NOMO-1 treated with dmso at 0.1 percent for 144 hours (cell line): ENCODE measurements at regions not wholly inside any gene's neighbourhood (a gene's known extent, or its start where the extent isn't known, plus 50 kb on each side); places are given as distances from the start of the nearest gene placed in this dataset.
"Not testable (repeated sequence)": the region's sequence is repeated elsewhere in the genome, so short reads cannot be mapped to it uniquely, and the experiment has no call there.

Experiments
- DNase-seq: peaks from one replicate; lab custom pipeline; 2025; ENCODE audit not compliant: unreplicated experiment; lab: John Stamatoyannopoulos, UW

DNA sequence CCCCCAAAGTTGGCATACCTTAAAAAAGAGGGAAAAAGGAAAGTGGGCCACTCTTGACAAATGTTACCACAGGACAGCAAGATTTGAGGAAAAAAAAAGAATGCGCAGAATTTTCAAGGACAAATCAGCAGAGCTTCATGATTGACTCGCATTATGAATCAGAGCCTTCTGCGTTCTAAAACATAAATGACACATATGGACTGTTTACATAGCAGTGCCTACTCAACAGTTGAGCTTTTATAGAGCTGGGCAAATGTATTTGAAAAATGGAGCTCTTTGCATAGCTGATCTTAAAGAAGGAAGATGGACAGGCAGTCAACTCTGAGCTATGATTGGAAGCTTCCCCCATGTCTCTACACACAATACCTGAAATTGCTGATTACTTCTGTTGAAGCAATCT lies 213.2 kb upstream of the NT5E start:
- DNase-seq: no peak

DNA sequence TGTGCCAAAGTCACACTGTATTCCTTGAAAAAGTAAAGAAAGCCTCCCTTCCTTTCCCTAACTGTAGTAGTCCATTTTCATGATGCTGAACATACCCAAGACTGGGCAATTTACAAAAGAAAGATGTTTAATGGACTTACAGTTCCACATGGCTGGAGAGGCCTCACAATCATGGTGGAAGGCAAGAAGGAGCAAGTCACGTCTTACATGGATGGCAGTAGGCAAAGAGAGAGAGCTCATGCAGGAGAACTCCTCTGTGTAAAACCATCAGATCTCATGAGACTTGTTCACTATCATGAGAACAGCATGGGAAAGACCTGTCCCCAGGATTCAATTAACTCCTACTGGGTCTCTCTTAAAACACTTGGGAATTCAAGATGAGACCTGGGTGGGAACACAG lies 222.5 kb upstream of the NT5E start:
- not testable (repeated sequence) for DNase-seq

DNA sequence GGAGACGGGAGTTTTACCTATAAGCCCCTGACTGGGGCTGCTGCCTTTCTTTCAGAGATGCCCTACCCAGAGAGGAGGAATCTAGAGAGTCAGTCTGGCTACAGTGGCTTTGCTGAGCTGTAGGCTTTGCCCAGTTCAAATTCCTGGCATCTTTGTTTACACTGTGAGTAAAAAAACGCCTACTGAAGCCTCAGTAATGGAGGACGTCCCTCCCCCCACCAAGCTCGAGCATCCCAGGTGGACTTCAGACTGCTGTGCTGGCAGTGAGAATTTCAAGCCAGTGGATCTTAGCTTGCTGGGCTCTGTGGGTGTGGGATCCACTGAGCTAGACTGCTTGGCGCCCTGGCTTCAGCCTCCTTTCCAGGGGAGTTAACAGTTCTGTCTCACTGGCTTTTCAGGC lies 237.1 kb upstream of the NT5E start:
- not testable (repeated sequence) for DNase-seq

DNA sequence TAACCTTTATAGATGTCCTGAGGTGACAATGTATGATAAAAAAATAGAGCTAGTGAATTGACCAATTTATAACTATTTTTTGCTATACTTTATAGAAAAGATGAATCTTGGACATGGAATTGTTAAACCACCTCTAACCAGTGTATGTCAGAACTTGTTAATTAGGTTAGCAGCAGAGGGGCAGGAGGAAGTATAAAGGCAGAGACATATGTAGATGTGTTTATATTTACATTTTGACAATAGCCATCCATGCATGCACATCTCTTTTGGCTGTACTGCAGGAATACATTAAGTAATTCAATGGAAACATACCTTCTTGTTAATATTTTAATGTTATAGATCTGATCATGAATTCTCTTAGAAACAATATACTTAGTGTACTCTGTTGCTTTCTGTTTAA lies 254.6 kb upstream of the NT5E start:
- DNase-seq: no peak

DNA sequence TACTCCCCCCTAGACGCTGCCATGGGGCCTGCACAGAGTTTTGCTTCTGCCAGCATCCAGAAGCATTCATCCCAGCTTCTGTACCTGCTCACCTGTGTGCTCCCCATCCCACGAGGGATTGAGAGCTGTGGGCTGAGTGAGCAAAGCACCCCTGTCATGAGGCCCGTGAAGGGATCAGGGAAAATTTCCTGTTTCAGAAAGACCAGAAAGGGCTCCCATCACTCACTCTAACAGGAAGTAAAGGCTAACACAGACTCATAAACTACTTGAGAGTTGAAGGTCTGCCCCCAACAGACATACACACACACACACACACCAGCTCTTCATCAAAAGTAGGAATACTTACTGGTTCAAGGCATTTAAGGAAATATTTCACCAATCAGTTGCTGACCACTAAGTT lies 256.5 kb upstream of the NT5E start:
- DNase-seq: no peak

DNA sequence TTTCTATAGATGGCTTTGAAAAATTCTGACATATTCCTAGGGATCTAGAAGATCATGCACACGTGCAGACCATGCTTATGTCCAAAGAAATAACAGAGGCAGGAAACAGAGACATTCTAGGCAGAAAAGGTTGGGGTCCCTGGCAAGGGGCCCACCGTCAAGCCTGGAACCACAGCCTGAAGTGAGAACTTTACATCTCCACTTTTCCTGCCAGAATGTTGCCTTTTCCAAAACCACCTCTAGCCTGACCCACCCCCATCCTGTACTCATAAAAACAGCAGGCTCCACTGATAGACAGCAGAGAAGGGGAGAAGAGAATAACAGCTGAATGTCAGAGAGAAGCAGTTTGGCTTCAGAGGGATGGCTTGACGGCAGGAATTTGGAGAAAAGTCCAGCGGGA lies 257.3 kb upstream of the NT5E start:
- no peak for DNase-seq

DNA sequence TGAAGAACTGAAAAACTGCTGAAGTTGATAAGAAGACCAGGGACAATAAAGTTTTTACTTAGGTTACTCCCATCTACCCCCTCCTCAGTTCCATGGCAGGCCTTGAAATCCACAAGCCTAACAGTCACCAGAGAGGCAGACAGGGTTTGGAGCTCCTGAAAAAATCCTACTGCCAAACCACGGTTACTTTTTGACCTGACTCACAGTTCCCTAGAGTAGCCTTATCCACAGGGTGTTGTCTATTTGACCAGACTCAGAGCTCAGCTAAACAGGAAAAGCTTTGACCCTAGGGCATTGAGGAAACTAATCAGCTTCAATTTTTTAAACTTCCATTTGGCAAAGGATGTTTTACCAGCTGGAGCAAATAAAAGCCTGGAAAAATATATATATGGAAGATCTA lies 257.7 kb upstream of the NT5E start:
- no peak for DNase-seq

DNA sequence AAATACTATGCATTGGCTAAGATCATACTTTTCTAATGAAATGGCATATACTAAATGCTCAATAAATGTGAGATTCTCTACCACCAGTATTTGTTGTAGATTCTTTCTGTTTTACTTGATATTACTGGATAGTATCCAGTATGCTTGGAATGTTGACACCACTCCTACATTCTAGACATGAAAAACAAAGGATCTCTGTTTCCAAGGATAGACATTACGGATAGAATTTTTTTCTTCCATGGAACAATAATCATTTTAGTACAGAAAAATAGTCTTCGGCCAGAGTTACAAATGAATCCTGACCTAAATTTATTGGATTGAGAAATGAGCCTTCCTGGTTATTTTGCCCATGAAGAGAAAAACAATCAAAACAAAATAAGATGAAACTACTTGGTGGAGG lies 258.2 kb upstream of the NT5E start:
- DNase-seq: no peak

DNA sequence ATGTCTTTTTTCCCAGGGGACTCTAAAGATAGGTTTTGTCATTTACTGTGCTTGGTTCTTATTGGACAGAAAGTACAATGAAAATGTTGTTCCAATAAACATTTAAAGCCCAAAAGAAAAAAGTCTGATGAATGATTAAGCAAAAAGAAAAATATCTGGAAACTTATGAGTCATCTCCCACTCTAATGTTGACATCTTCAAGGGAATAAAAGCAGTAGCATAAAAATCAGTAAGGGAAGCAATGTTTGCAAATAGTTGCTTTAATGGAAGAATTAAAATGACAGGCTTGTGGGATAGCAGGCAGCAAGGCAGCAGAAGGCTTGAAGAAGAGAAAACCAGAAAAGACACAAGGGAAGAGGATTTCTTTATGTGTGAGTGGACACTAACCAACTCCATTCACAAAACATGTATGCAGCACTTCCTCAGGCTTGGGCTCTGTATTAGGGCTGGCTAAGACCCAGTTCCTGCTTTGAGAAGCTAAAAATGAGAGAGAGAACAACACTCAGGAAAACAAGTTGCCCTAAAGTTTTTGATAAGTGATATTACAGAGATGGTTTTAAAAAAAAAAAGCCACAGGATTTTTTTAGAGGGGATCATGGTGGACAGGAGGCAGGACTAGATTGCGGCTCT lies 263.2 kb upstream of the NT5E start:
- no peak for DNase-seq

DNA sequence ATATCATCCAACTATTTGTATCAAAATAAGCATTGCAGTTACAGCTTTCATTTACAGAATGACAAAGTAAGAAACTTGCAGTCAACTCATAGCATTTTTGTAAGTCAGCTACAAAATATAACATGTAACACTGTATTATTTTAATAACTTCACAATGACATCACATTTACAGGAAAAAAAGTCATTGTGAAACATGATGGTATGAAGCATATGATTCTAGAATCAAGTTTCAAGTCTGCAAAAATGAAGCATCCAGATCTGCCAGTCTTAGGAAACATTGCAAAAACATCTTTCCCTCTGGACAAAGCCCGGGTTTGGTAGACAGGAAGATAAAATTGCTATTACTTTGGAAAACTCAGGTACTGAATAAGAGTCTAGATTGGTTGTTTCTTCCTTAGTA lies 263.9 kb upstream of the NT5E start:
- DNase-seq: no peak

DNA sequence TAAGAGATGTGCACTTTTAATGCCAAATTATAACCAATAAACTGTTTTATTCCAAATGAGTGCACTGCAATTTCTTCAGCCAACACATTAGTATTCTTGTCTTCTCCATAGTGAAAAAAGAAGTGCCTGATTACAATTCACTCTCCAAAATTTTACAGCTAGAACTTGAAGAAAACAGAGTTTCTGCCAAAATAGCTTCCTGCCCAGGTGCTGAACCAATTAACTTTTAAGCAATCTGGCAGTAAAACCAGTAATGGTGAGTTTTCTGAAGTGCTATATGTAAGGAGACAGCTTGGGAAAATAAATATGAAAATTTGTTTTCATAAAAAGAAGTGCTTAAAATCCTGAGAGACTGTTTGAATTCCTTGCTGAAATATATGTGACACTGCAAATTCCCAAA lies 266.0 kb upstream of the NT5E start:
- DNase-seq: no peak

DNA sequence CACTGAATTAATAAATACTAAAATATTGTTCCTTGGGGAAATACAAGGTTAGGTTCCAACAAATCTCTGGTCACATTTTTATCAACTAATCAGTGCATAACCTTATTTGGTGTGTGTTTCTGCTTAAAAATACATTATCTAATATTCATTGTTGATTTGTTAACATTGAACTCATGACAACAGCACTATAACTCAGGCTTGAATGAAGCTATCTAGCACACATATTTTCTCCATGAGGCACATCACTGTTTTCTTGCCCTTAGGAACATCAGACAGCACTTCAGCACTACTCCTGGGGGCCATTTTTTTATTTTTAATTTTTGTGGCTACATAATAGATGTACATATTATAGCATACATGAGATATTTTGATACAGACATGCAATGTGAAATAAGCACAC lies 277.2 kb upstream of the NT5E start:
- DNase-seq: no peak

DNA sequence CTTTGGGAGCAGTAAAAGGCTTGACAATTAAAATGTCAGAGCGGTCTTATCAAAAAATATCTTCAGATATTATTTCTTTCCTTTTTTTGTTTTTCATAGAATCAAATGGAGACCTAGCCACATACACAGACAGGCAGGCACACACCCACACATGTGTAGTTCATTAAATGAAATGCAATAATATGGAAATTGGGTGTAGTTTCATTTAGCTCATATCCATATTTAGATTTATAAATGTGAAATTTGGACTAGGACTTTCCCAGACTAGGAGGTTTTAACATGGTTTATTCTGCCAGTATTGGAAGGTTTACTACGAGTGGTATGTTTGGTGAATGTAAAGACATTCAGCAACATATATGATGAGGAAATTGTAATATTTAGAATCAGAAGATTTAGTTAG lies 277.7 kb upstream of the NT5E start:
- DNase-seq: no peak

DNA sequence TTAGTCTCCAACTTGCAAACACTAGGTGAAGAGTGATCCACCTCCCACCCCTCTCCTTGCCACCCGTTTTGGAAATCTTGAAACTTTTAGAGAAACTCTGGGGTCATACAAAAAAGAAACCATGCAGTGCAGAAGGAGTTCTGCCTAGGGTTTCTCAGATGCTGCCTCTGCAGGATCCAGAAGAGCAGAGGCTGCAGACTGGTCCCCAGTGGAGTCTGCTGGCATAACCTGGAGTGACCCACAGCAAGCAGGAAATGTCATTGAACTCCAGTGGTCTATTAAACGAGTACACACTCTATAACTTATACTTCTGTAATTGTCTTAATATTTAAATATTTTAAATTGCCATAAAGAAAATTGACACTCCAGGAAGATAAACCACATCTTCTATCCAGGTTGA lies 280.7 kb upstream of the NT5E start:
- no peak for DNase-seq

DNA sequence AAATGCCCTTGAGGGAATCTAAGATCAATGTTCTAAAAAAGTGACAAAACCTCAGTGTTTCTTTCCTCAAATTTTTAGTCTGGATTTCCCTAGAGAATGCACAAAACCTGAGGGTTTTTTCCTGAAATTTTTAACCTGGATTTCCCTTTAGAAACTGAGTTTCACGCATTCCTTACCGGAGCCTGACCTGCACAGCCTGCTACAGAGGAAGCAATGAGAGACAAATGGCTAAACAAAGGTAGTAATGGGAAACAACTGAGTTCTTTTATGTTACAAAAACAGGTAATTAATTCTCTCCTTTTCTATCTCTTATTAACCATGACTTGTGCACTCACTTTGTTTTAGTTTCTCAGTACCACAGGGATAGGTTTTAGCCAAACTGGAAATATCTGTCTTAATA lies 281.7 kb upstream of the NT5E start:
- no peak for DNase-seq

DNA sequence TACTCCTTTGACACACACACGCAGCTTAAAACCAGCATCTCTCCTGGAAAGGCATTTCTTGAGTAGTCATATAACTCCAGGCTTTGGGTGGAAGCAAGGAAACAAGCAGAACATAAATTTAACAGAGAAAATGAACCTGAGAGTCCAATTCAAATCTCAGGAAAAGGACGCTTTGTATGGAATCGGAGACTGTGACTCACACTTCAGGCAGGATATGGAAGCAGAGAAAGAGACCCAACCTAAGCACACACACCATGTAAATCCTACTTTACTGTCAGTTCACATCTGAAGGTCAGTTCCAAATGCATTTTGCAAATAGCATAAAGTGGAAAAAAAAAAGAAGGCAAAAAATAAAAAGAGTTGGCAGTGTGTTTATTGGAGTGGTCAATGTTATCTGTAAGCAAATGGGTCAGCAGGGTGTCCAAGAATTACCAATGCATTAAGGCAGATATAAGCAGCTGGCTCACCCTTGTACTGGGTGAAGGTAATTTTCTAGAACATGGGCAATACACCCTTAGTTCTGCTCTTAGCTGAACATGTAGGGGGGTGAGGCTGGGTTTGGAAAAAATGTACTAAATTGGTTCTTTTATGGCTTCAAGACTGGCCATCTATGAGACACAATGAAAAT lies 283.7 kb upstream of the NT5E start:
- no peak for DNase-seq

DNA sequence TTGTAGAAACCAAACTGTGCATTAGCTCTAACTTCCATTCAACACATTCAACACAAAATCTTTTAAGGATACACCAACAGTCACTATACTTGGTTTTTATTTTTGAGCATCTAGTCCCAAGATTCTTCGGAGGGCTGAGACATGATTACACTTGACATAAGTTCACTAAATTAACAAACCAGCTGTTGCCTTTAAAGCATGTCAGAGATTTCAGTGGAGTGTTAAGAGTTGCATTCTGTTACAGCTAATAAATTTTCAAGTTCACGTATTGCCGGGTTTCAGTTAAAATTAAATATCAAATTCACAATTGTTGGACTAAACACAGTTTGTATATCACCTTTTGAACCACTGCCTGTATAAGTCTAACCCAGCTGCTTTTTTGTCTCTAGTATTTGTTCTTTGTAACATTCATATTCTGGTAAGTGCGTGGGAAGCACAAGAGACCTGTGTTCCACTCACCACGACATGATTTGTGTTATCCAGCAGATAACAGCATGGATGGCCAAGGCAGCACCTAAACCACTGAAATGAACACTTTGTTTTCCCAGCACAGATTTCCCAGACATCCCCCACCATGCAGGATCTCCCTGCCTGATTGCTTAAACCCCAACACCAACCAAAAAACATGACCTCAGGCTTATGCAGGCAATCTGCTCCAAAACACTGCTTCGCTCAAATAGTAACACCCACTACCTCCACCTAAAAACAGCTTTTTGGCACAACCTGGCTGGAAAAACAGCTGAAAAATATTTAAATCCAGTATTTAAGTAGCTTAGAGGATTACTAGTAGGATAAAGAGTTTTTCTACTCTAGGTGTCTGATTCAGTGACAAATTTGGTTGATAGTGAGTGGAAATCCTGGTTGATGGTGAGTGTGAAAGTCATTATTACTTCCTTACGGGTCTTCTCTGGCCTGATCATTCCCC lies 286.5 kb upstream of the NT5E start:
- no peak for DNase-seq

DNA sequence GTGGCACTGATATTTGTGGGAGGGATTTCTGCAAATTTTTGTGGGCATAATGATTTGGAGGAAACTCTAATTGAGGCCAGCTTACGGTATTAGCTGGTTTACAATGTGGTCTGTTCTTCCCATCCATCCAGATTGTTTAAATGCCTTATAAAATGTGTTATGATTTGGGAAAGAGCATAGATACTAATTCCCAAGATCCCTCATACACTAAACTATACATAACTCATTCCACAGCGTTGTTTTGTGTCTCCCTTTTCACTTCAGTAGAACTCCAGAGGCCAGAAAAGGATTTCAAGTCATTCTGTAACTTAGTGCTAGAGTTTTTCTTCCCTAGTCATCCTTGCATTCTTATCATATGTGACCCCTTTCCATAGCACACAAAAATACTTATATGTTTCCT lies 292.6 kb upstream of the NT5E start:
- DNase-seq: no peak

DNA sequence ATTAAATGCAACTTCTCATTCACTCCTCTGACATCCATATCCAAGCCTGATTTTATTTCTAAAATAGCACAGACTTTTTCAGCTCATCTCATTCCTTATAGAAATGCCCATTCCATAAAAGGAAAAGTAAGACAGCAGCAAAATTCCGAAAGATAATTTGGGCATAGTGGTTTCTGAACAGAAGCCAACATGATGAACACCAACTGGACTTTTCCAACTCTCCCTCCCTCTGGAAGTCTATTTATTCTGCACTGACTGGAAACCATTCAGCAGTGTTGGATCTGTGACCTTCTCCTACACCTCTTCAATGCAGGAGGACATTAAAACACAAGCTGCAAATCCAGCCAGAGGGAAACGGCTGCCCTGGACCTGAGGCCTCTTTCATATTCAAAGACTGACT lies 306.2 kb upstream of the NT5E start:
- no peak for DNase-seq

DNA sequence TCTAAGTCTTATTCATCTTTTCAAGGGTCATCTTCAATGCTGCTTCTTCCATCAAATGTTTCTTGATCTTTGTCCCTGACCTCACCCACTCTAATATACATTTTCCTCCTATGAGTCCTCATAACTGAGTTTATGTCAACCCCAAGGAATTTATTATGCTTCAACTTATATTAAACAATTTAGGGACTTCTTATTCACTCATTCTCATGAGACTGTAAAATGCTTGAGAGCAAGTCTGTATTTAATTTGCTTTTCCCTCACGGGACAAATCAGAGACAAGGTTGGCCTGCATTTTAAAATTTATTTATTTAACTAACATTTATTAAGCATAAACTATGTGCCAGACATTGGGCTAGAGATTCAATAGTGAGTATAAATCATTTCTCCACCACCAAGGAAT lies 312.0 kb upstream of the NT5E start:
- no peak for DNase-seq

DNA sequence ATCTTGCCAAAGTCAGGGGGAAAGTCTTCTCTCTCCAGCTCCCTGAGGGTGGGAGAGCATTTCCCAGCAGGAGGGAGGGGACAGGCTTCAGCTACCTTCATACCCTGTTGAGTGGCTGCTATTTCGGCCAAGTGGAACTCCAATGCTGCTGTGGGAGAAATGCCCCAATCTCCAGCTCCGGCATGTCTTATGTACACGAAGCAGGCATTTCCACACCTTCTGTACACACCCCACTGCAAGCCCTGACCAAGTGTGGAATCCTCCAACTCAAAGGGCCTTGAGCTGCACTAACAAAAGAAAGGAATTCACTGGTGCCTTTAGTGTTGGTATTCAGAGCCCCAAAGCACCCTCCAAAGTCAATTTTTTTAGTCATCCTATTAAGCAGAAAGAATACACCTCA lies 313.6 kb upstream of the NT5E start:
- DNase-seq: no peak

DNA sequence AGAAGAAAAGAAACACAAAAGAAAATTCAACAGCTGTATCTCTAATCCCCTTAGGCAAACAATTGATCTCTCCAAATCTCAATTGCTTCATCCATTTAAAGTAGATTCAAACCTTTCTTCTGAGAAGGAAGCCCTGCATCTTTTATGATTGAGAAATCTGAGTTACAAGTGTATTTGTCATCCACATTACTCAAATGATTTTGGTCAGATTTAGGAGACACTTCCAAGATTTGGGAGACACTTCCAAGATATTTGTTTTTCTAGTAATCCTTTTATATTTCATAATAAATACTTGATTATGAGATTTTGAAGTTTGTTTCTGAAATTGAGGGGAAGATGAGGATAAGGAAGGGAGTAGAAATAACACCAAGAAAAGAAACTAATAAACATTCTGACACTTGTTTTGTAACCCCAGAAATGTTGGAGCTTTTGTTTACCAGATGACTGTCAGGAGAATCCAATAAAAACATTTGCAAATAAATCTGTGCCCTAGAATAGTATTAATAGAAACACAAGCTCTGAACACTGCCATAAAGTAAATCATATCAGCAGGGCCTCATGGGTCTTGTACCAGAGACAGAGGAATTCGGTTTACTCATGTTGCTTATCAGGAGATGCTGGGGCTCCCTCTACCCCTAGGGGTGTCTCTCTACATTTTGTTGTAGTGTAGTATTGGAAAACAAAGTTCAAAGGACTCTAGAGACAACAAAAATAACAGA lies 314.3 kb upstream of the NT5E start:
- no peak for DNase-seq
